HCT116 (cell line): ENCODE measurements at regions not wholly inside any gene's neighbourhood (a gene's known extent, or its start where the extent isn't known, plus 50 kb on each side); places are given as distances from the start of the nearest gene placed in this dataset.

ENCODE experiments used
- ATF3 ChIP-seq: IDR thresholded peaks from 2 replicates; pipeline ENCODE4 v1.6.1; 2012
- CEBPB ChIP-seq: IDR thresholded peaks from 2 replicates; pipeline ENCODE4 v1.6.1; 2012; ENCODE audit warnings: low read depth
- CTCF ChIP-seq, 3 experiments: fragments of 200-600 bp in 1 of 3; sonication (generic) in 1 of 3; IDR thresholded peaks in 2 of 3; conservative IDR thresholded peaks in 1 of 3; 2 replicates each; pipeline ENCODE4 v1.5.1; 2012 to 2017; ENCODE audit warnings: low read depth in 2 of 3, low read length in 2 of 3, antibody characterized with exemption in 1 of 3, borderline replicate concordance in 1 of 3, control low read depth in 1 of 3, mild to moderate bottlenecking in 1 of 3, mixed read lengths in 1 of 3, mixed run types in 1 of 3, moderate library complexity in 1 of 3; ENCODE audit not compliant: insufficient read depth in 1 of 3
- EZH2 ChIP-seq: fragments of 200-600 bp; sonication (generic); IDR thresholded peaks from 2 replicates; pipeline ENCODE4 v1.6.1; 2017; ENCODE audit warnings: antibody characterized with exemption, mixed run types
- JUND ChIP-seq: IDR thresholded peaks from 2 replicates; pipeline ENCODE4 v1.6.1; 2012
- MAX ChIP-seq: IDR thresholded peaks from 2 replicates; pipeline ENCODE4 v1.6.1; 2012
- POLR2A ChIP-seq: IDR thresholded peaks from 2 replicates; pipeline ENCODE4 v1.7.0; 2011; ENCODE audit warnings: borderline replicate concordance; ENCODE audit not compliant: insufficient read depth, insufficient read length; ENCODE audit errors: extremely low read depth
- RAD21 ChIP-seq: IDR thresholded peaks from 2 replicates; pipeline ENCODE4 v1.6.1; 2012; ENCODE audit warnings: low read depth, mild to moderate bottlenecking
- REST ChIP-seq: IDR thresholded peaks from 2 replicates; pipeline ENCODE4 v1.6.1; 2012; ENCODE audit warnings: low read depth
- TCF7L2 ChIP-seq: IDR thresholded peaks from 2 replicates; pipeline ENCODE4 v1.7.0; 2011; ENCODE audit warnings: borderline replicate concordance, inconsistent platforms; ENCODE audit not compliant: insufficient read depth, insufficient read length; ENCODE audit errors: extremely low read depth
- YY1 ChIP-seq: IDR thresholded peaks from 2 replicates; pipeline ENCODE4 v1.6.1; 2011; ENCODE audit warnings: low read length, low read depth, moderate library complexity, mild to moderate bottlenecking; ENCODE audit not compliant: insufficient replicate concordance; ENCODE audit errors: extremely low read depth
- ZNF274 ChIP-seq: fragments of 200-500 bp; sonication (Bioruptor generic); IDR thresholded peaks from 2 replicates; pipeline ENCODE4 v1.6.1; 2014; ENCODE audit warnings: mild to moderate bottlenecking, low read depth, low read length, inconsistent platforms

GRCh38 chr5:125477586-125477975 is 731.1 kb upstream of the ZNF608 start:
- TF ChIP-seq TCF7L2, result no peak
- TF ChIP-seq CEBPB, result no peak
- no peak for TF ChIP-seq CTCF (IDR thresholded peaks at IDR 0.05 in 2 of 3, conservative IDR thresholded peaks at IDR 0.05 in 1 of 3; ENCODE audit: borderline replicate concordance in 1 of 3, insufficient read depth in 1 of 3, low read depth in 2 of 3, low read length in 2 of 3)
- TF ChIP-seq REST, result no peak
- no peak for TF ChIP-seq RAD21
- no peak for TF ChIP-seq JUND
- no peak for TF ChIP-seq EZH2
- TF ChIP-seq ATF3, result no peak
- no peak for TF ChIP-seq YY1
- TF ChIP-seq ZNF274, result no peak
- no peak for TF ChIP-seq MAX
- TF ChIP-seq POLR2A, result no peak
